ENCODE measurements at regions not wholly inside any gene's neighbourhood (a gene's known extent, or its start where the extent isn't known, plus 50 kb on each side); places are given as distances from the start of the nearest gene placed in this dataset.

DNA sequence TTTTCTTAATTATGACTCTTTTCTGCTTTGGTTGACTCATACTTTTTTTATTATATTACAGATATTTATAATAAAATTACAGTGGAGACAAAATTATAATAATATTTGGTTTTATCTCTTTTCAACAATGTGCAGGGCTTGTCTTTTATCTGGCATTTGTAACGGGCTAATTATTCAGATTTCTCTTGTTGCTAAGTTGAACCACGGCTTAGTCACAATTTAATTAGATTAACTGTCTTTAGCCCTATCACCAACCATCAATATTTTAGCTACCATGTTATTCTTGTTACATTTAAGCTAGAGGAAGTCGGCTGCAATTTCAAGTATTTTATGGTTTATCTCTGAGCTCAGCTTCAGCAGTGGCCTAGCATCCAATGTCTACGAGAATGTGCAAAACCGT lies 798.9 kb upstream of the CA10 start:
- H2BK120ac ChIP-seq (ENCODE audit: low read depth, low read length), result no peak overlapping the region
- H3K9ac ChIP-seq (ENCODE audit: low read depth, low read length, poor library complexity), result no peak overlapping the region
- H3K14ac ChIP-seq (ENCODE audit: low read length), result no peak overlapping the region
- no peak overlapping the region for H3K4ac ChIP-seq (ENCODE audit: low read length)
- H3K4me3 ChIP-seq (ENCODE audit: low read length in 2 of 2), result no peak overlapping the region
- H2AK5ac ChIP-seq (ENCODE audit: low read depth, low read length), result no peak overlapping the region
- no peak for DNase-seq (ENCODE audit: low spot score)
- no peaks in the 10 kb centered on the region for H3K4me1 ChIP-seq (ENCODE audit: control insufficient read depth in 2 of 2, insufficient read depth in 1 of 2, low read depth in 1 of 2, low read length in 2 of 2)
- no peak overlapping the region for H2AFZ ChIP-seq (ENCODE audit: low read length)
- H3K27me3 ChIP-seq (ENCODE audit: control insufficient read depth in 3 of 3, insufficient read depth in 3 of 3, low read depth in 1 of 3, low read length in 3 of 3), result no peaks in the 10 kb centered on the region
- no peak overlapping the region for H2BK15ac ChIP-seq (ENCODE audit: low read length)
- no peak overlapping the region for H3K4me2 ChIP-seq (ENCODE audit: insufficient read depth, low read length, poor library complexity, severe bottlenecking)
- no peak overlapping the region for H4K91ac ChIP-seq (ENCODE audit: low read depth, low read length, poor library complexity)
- no peaks in the 10 kb centered on the region for H3K36me3 ChIP-seq (replicated peaks in 1 of 2; ENCODE audit: control insufficient read depth in 2 of 2, insufficient read depth in 2 of 2, low read length in 2 of 2)
- H4K8ac ChIP-seq (ENCODE audit: low read depth, low read length), result no peak overlapping the region
- no peak overlapping the region for H2BK5ac ChIP-seq (ENCODE audit: low read length)
- H2BK12ac ChIP-seq (ENCODE audit: low read length), result no peak overlapping the region
- no peak overlapping the region for H3K18ac ChIP-seq (ENCODE audit: low read length)
- H3K27ac ChIP-seq (replicated peaks; ENCODE audit: low read length), result no peak overlapping the region
- H3K23ac ChIP-seq (ENCODE audit: low read depth, low read length, poor library complexity), result no peak overlapping the region
- H3K79me1 ChIP-seq (ENCODE audit: low read depth, low read length), result no peaks in the 10 kb centered on the region
- H3K9me3 ChIP-seq (replicated peaks in 1 of 2; ENCODE audit: control insufficient read depth in 2 of 2, insufficient read depth in 1 of 2, low read depth in 1 of 2, low read length in 2 of 2), result no peaks in the 10 kb centered on the region
- WGBS, 2 donors (ENCODE audit: extremely low coverage in 2 of 2, insufficient read length in 2 of 2, insufficient replicate concordance in 1 of 2), result no CpG with 5 or more reads among the region's 5 CpGs

DNA sequence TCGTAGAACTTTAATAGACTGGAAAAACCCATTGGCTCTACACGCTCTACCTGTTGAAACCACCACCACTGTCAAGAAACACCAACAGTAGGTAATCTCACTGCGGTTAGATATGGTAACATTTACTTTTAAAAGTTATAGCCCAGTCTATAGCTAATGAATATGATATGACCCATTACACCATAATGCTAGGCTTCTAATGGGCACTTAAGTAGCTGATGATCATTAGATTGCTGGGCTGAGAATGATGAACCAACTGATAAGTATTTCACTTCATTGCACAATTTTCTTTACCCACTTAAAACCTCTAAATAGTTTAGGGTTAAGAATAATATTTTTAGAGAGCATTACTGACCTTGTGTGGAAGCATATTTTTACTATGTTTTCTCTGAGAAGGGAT lies 788.9 kb upstream of the CA10 start:
- Histone ChIP-seq H3K27ac (replicated peaks; ENCODE audit: low read length) (no peak overlapping the region), H3K4me1 (ENCODE audit: control insufficient read depth in 2 of 2, insufficient read depth in 1 of 2, low read depth in 1 of 2, low read length in 2 of 2) (no peaks in the 10 kb centered on the region), H3K36me3 (replicated peaks in 1 of 2; ENCODE audit: control insufficient read depth in 2 of 2, insufficient read depth in 2 of 2, low read length in 2 of 2) (no peaks in the 10 kb centered on the region), H2AK5ac (ENCODE audit: low read depth, low read length) (no peak overlapping the region), H3K4me3 (ENCODE audit: low read length in 2 of 2) (no peak overlapping the region), H3K9ac (ENCODE audit: low read depth, low read length, poor library complexity) (no peak overlapping the region), H2BK12ac (ENCODE audit: low read length) (no peak overlapping the region), H3K27me3 (ENCODE audit: control insufficient read depth in 3 of 3, insufficient read depth in 3 of 3, low read depth in 1 of 3, low read length in 3 of 3) (no peaks in the 10 kb centered on the region), H2BK120ac (ENCODE audit: low read depth, low read length) (no peak overlapping the region), H4K8ac (ENCODE audit: low read depth, low read length) (no peak overlapping the region), H2BK5ac (ENCODE audit: low read length) (no peak overlapping the region), H3K14ac (ENCODE audit: low read length) (no peak overlapping the region), H2BK15ac (ENCODE audit: low read length) (no peak overlapping the region), H3K23ac (ENCODE audit: low read depth, low read length, poor library complexity) (no peak overlapping the region), H3K9me3 (replicated peaks in 1 of 2; ENCODE audit: control insufficient read depth in 2 of 2, insufficient read depth in 1 of 2, low read depth in 1 of 2, low read length in 2 of 2) (no peaks in the 10 kb centered on the region), H3K4me2 (ENCODE audit: insufficient read depth, low read length, poor library complexity, severe bottlenecking) (no peak overlapping the region), H3K4ac (ENCODE audit: low read length) (no peak overlapping the region), H3K79me1 (ENCODE audit: low read depth, low read length) (no peaks in the 10 kb centered on the region), H4K91ac (ENCODE audit: low read depth, low read length, poor library complexity) (no peak overlapping the region), H2AFZ (ENCODE audit: low read length) (no peak overlapping the region), H3K18ac (ENCODE audit: low read length) (no peak overlapping the region)
- DNase-seq (ENCODE audit: low spot score), result no peak
- no CpG with 5 or more reads among the region's 3 CpGs for WGBS, 2 donors (ENCODE audit: extremely low coverage in 2 of 2, insufficient read length in 2 of 2, insufficient replicate concordance in 1 of 2)

GRCh38 chr17:52938623-52939230 lies 780.2 kb upstream of the CA10 start:
- Histone ChIP-seq H3K4me1 (ENCODE audit: control insufficient read depth in 2 of 2, insufficient read depth in 1 of 2, low read depth in 1 of 2, low read length in 2 of 2) (no peaks in the 10 kb centered on the region), H3K36me3 (replicated peaks in 1 of 2; ENCODE audit: control insufficient read depth in 2 of 2, insufficient read depth in 2 of 2, low read length in 2 of 2) (no peaks in the 10 kb centered on the region), H3K9me3 (replicated peaks in 1 of 2; ENCODE audit: control insufficient read depth in 2 of 2, insufficient read depth in 1 of 2, low read depth in 1 of 2, low read length in 2 of 2) (no peaks in the 10 kb centered on the region), H4K91ac (ENCODE audit: low read depth, low read length, poor library complexity) (no peak overlapping the region), H3K18ac (ENCODE audit: low read length) (no peak overlapping the region), H2BK15ac (ENCODE audit: low read length) (no peak overlapping the region), H3K79me1 (ENCODE audit: low read depth, low read length) (no peaks in the 10 kb centered on the region), H4K8ac (ENCODE audit: low read depth, low read length) (no peak overlapping the region), H2BK120ac (ENCODE audit: low read depth, low read length) (no peak overlapping the region), H3K4ac (ENCODE audit: low read length) (no peak overlapping the region), H2BK12ac (ENCODE audit: low read length) (no peak overlapping the region), H3K23ac (ENCODE audit: low read depth, low read length, poor library complexity) (no peak overlapping the region), H3K4me2 (ENCODE audit: insufficient read depth, low read length, poor library complexity, severe bottlenecking) (no peak overlapping the region), H3K27ac (replicated peaks; ENCODE audit: low read length) (no peak overlapping the region), H2AFZ (ENCODE audit: low read length) (no peak overlapping the region), H3K14ac (ENCODE audit: low read length) (no peak overlapping the region), H3K9ac (ENCODE audit: low read depth, low read length, poor library complexity) (no peak overlapping the region), H3K27me3 (ENCODE audit: control insufficient read depth in 3 of 3, insufficient read depth in 3 of 3, low read depth in 1 of 3, low read length in 3 of 3) (no peaks in the 10 kb centered on the region), H3K4me3 (ENCODE audit: low read length in 2 of 2) (no peak overlapping the region), H2BK5ac (ENCODE audit: low read length) (no peak overlapping the region), H2AK5ac (ENCODE audit: low read depth, low read length) (no peak overlapping the region)
- no peak for DNase-seq (ENCODE audit: low spot score)
- no CpG with 5 or more reads among the region's 3 CpGs for WGBS, 2 donors (ENCODE audit: extremely low coverage in 2 of 2, insufficient read length in 2 of 2, insufficient replicate concordance in 1 of 2)

- Histone ChIP-seq H3K4me3 (ENCODE audit: low read length in 2 of 2) (no peak overlapping the region), H3K27me3 (ENCODE audit: control insufficient read depth in 3 of 3, insufficient read depth in 3 of 3, low read depth in 1 of 3, low read length in 3 of 3) (no peaks in the 10 kb centered on the region), H2BK15ac (ENCODE audit: low read length) (no peak overlapping the region), H3K79me1 (ENCODE audit: low read depth, low read length) (no peaks in the 10 kb centered on the region), H3K27ac (replicated peaks; ENCODE audit: low read length) (no peak overlapping the region), H3K14ac (ENCODE audit: low read length) (no peak overlapping the region), H3K36me3 (replicated peaks in 1 of 2; ENCODE audit: control insufficient read depth in 2 of 2, insufficient read depth in 2 of 2, low read length in 2 of 2) (no peaks in the 10 kb centered on the region), H3K9ac (ENCODE audit: low read depth, low read length, poor library complexity) (no peak overlapping the region), H2BK12ac (ENCODE audit: low read length) (no peak overlapping the region), H2BK120ac (ENCODE audit: low read depth, low read length) (no peak overlapping the region), H3K4ac (ENCODE audit: low read length) (no peak overlapping the region), H3K9me3 (replicated peaks in 1 of 2; ENCODE audit: control insufficient read depth in 2 of 2, insufficient read depth in 1 of 2, low read depth in 1 of 2, low read length in 2 of 2) (no peaks in the 10 kb centered on the region), H3K23ac (ENCODE audit: low read depth, low read length, poor library complexity) (no peak overlapping the region), H2AK5ac (ENCODE audit: low read depth, low read length) (no peak overlapping the region), H3K18ac (ENCODE audit: low read length) (no peak overlapping the region), H2BK5ac (ENCODE audit: low read length) (no peak overlapping the region), H4K91ac (ENCODE audit: low read depth, low read length, poor library complexity) (no peak overlapping the region), H3K4me2 (ENCODE audit: insufficient read depth, low read length, poor library complexity, severe bottlenecking) (no peak overlapping the region), H2AFZ (ENCODE audit: low read length) (no peak overlapping the region), H3K4me1 (ENCODE audit: control insufficient read depth in 2 of 2, insufficient read depth in 1 of 2, low read depth in 1 of 2, low read length in 2 of 2) (no peaks in the 10 kb centered on the region), H4K8ac (ENCODE audit: low read depth, low read length) (no peak overlapping the region)
- no CpG with 5 or more reads among the region's 3 CpGs for WGBS, 2 donors (ENCODE audit: extremely low coverage in 2 of 2, insufficient read length in 2 of 2, insufficient replicate concordance in 1 of 2)
- DNase-seq (ENCODE audit: low spot score), result no peak
Observed at GRCh38 chr17:52930581-52930980, 772.1 kb upstream of the CA10 start.
